ENCODE measurements at regions not wholly inside any gene's neighbourhood (a gene's known extent, or its start where the extent isn't known, plus 50 kb on each side); places are given as distances from the start of the nearest gene placed in this dataset.

GRCh38 chr11:128407962-128408361, 179.4 kb downstream of the ETS1 start:
- no peak for DNase-seq (ENCODE audit: low spot score)
- peaks cover 17% of the 10 kb centered on the region for H3K4me1 Mint-ChIP-seq (ENCODE audit: low read depth)
- no peaks in the 10 kb centered on the region for H3K27me3 Mint-ChIP-seq (ENCODE audit: low read depth)
- no peak overlapping the region for H3K4me3 Mint-ChIP-seq (ENCODE audit: low read depth)
- intact Hi-C loops (cut with micrococcal nuclease): no loop called here
- no peaks in the 10 kb centered on the region for H3K9me3 Mint-ChIP-seq
- H3K27ac Mint-ChIP-seq: no peak overlapping the region
- peaks cover 6% of the 10 kb centered on the region for H3K36me3 Mint-ChIP-seq (ENCODE audit: low read depth)

DNA sequence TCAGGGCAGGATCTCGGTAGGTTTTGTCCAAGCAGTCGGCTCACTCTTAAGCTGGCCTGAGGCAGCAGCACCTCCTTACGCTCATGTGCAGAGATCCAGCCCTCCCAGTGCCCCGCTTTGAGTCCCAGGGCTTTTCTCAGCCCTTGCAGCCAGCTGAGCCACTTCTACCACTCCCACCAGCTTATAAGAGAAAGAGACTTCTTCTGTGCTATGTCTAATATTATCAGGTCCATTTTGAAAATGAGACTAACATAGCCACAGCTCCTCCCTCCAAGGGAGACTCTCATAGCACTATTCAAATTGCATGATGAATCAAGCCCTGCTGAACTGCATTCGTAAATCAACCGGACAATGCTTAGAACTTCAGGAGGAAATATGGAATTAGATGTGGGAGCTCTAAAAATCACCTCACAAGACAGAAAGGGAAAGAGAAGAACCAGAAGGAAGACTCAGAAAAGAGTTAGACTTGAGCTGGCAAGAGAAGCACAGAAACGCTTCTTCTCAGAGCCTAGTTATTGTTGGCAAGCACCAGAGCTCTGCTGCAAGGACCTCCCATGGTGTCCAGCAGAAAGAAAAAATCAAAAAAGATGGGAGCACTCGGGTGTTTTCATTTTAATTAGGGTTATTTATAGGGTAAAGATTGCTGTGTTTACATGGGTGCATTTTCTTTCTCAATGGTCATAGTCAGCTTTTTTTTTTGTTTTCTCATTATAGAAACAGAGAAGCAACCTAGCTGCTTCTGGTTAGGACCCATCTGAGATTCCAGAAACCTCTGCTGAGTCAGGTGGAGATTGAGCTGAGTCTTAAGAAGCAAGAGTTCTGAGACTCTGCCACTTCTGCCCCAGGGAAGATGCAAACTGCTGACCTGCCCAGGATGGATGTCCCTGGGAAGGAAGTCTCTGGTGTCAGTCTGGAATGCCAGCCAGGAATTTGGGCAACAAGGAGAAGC, 181.4 kb downstream of the ETS1 start:
- H3K27me3 Mint-ChIP-seq (ENCODE audit: low read depth): no peaks in the 10 kb centered on the region
- intact Hi-C loops (cut with micrococcal nuclease): no loop called here
- no peak overlapping the region for H3K27ac Mint-ChIP-seq
- H3K36me3 Mint-ChIP-seq (ENCODE audit: low read depth): no peaks in the 10 kb centered on the region
- H3K4me1 Mint-ChIP-seq (ENCODE audit: low read depth): peaks cover 7% of the 10 kb centered on the region
- H3K9me3 Mint-ChIP-seq: no peaks in the 10 kb centered on the region
- H3K4me3 Mint-ChIP-seq (ENCODE audit: low read depth): no peak overlapping the region
- no peak for DNase-seq (ENCODE audit: low spot score)

GRCh38 chr11:128405112-128405511, 182.2 kb downstream of the ETS1 start:
- DNase-seq (ENCODE audit: low spot score): no peak
- peaks cover 7% of the 10 kb centered on the region for H3K4me1 Mint-ChIP-seq (ENCODE audit: low read depth)
- H3K27ac Mint-ChIP-seq: no peak overlapping the region
- no peak overlapping the region for H3K4me3 Mint-ChIP-seq (ENCODE audit: low read depth)
- no peaks in the 10 kb centered on the region for H3K27me3 Mint-ChIP-seq (ENCODE audit: low read depth)
- H3K9me3 Mint-ChIP-seq: no peaks in the 10 kb centered on the region
- no peaks in the 10 kb centered on the region for H3K36me3 Mint-ChIP-seq (ENCODE audit: low read depth)
- intact Hi-C loops (cut with micrococcal nuclease): no loop called here

GRCh38 chr11:128404437-128404836, 182.9 kb downstream of the ETS1 start:
- no peak overlapping the region for H3K4me3 Mint-ChIP-seq (ENCODE audit: low read depth)
- intact Hi-C loops (cut with micrococcal nuclease): no loop called here
- no peaks in the 10 kb centered on the region for H3K9me3 Mint-ChIP-seq
- peaks cover 7% of the 10 kb centered on the region for H3K4me1 Mint-ChIP-seq (ENCODE audit: low read depth)
- no peaks in the 10 kb centered on the region for H3K27me3 Mint-ChIP-seq (ENCODE audit: low read depth)
- H3K27ac Mint-ChIP-seq: no peak overlapping the region
- no peak for DNase-seq (ENCODE audit: low spot score)
- no peaks in the 10 kb centered on the region for H3K36me3 Mint-ChIP-seq (ENCODE audit: low read depth)

DNA sequence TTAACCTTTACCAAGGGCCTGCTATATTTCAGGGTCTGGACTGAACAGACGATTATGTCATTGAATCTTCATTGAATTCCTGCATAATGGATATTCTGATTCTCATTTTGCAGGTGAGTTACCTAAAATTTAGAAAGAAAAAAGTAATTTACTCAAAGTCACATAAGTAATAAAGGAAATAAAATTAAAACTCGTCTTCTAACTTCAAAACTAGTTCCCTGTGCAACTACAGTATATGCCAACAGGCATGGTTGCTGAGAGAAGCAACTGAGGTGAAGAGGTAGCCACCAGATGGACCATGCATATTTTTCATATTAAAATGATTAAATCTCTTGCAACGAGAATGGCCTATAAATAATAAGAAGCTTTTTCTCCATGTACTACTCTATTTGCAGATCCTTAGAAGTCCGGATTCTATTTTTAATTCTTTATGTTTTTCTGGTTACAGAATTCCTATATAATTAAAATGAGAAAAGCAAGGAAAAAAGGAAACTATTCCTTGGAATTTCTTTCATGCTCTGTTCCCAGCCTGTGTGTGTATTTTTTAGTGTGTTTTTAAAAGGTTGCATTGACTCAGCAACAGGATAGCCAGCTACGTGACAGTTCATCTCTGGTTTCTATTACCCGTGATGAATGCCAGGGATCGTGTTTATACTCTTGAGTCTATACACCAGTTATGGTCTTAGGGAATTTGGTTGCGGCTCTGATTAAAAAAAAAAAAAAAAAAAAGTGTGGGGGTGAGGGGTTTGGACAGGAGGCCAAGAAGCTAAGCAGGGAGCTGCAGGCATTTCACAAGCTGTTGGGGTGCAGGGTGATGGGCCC, 186.8 kb downstream of the ETS1 start:
- no peak for DNase-seq (ENCODE audit: low spot score)
- H3K36me3 Mint-ChIP-seq (ENCODE audit: low read depth): no peaks in the 10 kb centered on the region
- intact Hi-C loops (cut with micrococcal nuclease): no loop called here
- no peak overlapping the region for H3K27ac Mint-ChIP-seq
- H3K9me3 Mint-ChIP-seq: peaks cover 6% of the 10 kb centered on the region
- no peak overlapping the region for H3K4me3 Mint-ChIP-seq (ENCODE audit: low read depth)
- H3K4me1 Mint-ChIP-seq (ENCODE audit: low read depth): peaks cover 14% of the 10 kb centered on the region
- H3K27me3 Mint-ChIP-seq (ENCODE audit: low read depth): no peaks in the 10 kb centered on the region

GRCh38 chr11:128399251-128400121, 187.9 kb downstream of the ETS1 start:
- intact Hi-C loops (cut with micrococcal nuclease): loop anchor here (10.0 kb wide), 1 partner anchor 45 kb away; no protein-coding TSS in a partner anchor
- no peak overlapping the region for H3K27ac Mint-ChIP-seq
- no peak for DNase-seq (ENCODE audit: low spot score)

GRCh38 chr11:128398517-128399250, 188.7 kb downstream of the ETS1 start:
- Mint-ChIP-seq H3K27me3 (ENCODE audit: low read depth) (no peaks in the 10 kb centered on the region), H3K4me1 (ENCODE audit: low read depth) (peaks cover 17% of the 10 kb centered on the region), H3K4me3 (ENCODE audit: low read depth) (no peak overlapping the region), H3K27ac (no peak overlapping the region), H3K36me3 (ENCODE audit: low read depth) (no peaks in the 10 kb centered on the region), H3K9me3 (peaks cover 6% of the 10 kb centered on the region)
- no peak for DNase-seq (ENCODE audit: low spot score)
- intact Hi-C loops (cut with micrococcal nuclease): loop anchor here (10.0 kb wide), 1 partner anchor 46 kb away; no protein-coding TSS in a partner anchor

More at GRCh38 chr11:128399251-128400121, 187.9 kb downstream of the ETS1 start:
- H3K4me1 Mint-ChIP-seq (ENCODE audit: low read depth): peaks cover 16% of the 10 kb centered on the region
- H3K27me3 Mint-ChIP-seq (ENCODE audit: low read depth): no peaks in the 10 kb centered on the region
- H3K4me3 Mint-ChIP-seq (ENCODE audit: low read depth): no peak overlapping the region
- H3K36me3 Mint-ChIP-seq (ENCODE audit: low read depth): no peaks in the 10 kb centered on the region
- peaks cover 6% of the 10 kb centered on the region for H3K9me3 Mint-ChIP-seq

DNA sequence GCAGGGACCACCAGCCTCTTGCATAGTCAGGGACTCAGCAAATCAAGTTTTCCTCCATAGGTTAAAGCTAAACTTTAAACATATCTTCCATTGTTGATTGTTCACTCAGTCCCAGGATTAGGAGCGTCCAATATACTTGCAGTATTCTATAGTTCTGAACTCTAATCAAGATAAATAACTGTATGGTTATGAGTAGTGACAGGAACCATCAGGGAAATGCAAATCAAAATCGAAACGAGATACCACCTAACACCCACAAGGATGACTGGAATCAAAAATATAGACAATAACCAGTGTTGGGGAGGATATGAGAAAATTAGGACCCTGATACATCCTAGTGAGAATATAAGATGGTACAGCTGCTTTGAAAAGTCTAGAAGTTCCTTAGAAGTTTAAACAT, 190.0 kb downstream of the ETS1 start:
- Mint-ChIP-seq H3K4me3 (ENCODE audit: low read depth) (no peak overlapping the region), H3K27me3 (ENCODE audit: low read depth) (no peaks in the 10 kb centered on the region), H3K9me3 (peaks cover 6% of the 10 kb centered on the region), H3K27ac (no peak overlapping the region), H3K36me3 (ENCODE audit: low read depth) (no peaks in the 10 kb centered on the region), H3K4me1 (ENCODE audit: low read depth) (peaks cover 23% of the 10 kb centered on the region)
- DNase-seq (ENCODE audit: low spot score): no peak
- intact Hi-C loops (cut with micrococcal nuclease): loop anchor here (10.0 kb wide), 1 partner anchor 47 kb away; no protein-coding TSS in a partner anchor

GRCh38 chr11:128394431-128395089, 192.8 kb downstream of the ETS1 start:
- H3K9me3 Mint-ChIP-seq: peaks cover 6% of the 10 kb centered on the region
- no peak for DNase-seq (ENCODE audit: low spot score)
- intact Hi-C loops (cut with micrococcal nuclease): loop anchor here (10.0 kb wide), 1 partner anchor 50 kb away; no protein-coding TSS in a partner anchor
- peaks cover 21% of the 10 kb centered on the region for H3K4me1 Mint-ChIP-seq (ENCODE audit: low read depth)
- H3K4me3 Mint-ChIP-seq (ENCODE audit: low read depth): no peak overlapping the region
- no peaks in the 10 kb centered on the region for H3K36me3 Mint-ChIP-seq (ENCODE audit: low read depth)
- H3K27me3 Mint-ChIP-seq (ENCODE audit: low read depth): no peaks in the 10 kb centered on the region
- H3K27ac Mint-ChIP-seq: no peak overlapping the region

DNA sequence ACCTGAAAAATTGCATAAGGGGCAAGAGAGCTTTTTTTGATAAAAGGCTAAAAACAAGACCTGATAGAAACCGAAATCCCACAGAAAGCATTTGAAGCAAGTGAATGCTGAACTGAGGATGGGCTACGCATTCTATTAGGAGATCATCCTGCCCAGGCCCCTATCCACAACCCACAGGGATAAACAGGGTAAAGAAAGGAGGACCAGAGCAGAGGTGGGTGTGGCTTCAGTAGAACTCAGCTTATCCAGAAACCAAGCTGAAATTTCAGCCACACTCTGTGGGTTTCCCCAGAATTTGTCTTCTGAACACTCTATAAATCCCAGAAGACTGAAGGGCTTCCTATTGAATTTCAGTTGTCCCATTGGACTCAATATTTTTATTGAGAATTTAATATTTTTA, 195.1 kb downstream of the ETS1 start:
- Mint-ChIP-seq H3K36me3 (ENCODE audit: low read depth) (no peaks in the 10 kb centered on the region), H3K4me1 (ENCODE audit: low read depth) (peaks cover 23% of the 10 kb centered on the region), H3K4me3 (ENCODE audit: low read depth) (no peak overlapping the region), H3K27ac (no peak overlapping the region), H3K9me3 (peaks cover 2% of the 10 kb centered on the region), H3K27me3 (ENCODE audit: low read depth) (no peaks in the 10 kb centered on the region)
- intact Hi-C loops (cut with micrococcal nuclease): loop anchor here (10.0 kb wide), 1 partner anchor 53 kb away; no protein-coding TSS in a partner anchor
- DNase-seq (ENCODE audit: low spot score): no peak

- Mint-ChIP-seq H3K4me1 (ENCODE audit: low read depth) (peaks cover 23% of the 10 kb centered on the region), H3K27me3 (ENCODE audit: low read depth) (no peaks in the 10 kb centered on the region), H3K4me3 (ENCODE audit: low read depth) (no peak overlapping the region), H3K9me3 (no peaks in the 10 kb centered on the region), H3K36me3 (ENCODE audit: low read depth) (no peaks in the 10 kb centered on the region), H3K27ac (no peak overlapping the region)
- intact Hi-C loops (cut with micrococcal nuclease): loop anchor here (10.0 kb wide), 1 partner anchor 53 kb away; no protein-coding TSS in a partner anchor
- no peak for DNase-seq (ENCODE audit: low spot score)
Measured at GRCh38 chr11:128391811-128392210, 195.5 kb downstream of the ETS1 start.
